Loucy (cell line): ENCODE measurements at regions not wholly inside any gene's neighbourhood (a gene's known extent, or its start where the extent isn't known, plus 50 kb on each side); places are given as distances from the start of the nearest gene placed in this dataset.

ENCODE experiments used
- H2AFZ ChIP-seq: fragments of 200-600 bp; sonication (generic); 2 replicates; pipeline ENCODE4 v1.6.0; 2016; ENCODE audit warnings: antibody characterized with exemption, mild to moderate bottlenecking, low read length, moderate library complexity
- H3F3A ChIP-seq: fragments of 200-600 bp; 2 replicates; pipeline ENCODE4 v1.6.0; 2016; ENCODE audit warnings: antibody characterized with exemption, low read depth, mild to moderate bottlenecking
- H3K27me3 ChIP-seq: fragments of 200-600 bp; sonication (generic); 2 replicates; pipeline ENCODE4 v1.6.1; 2014; ENCODE audit warnings: low read length, mild to moderate bottlenecking; ENCODE audit not compliant: insufficient read depth, poor library complexity, severe bottlenecking
- H3K36me3 ChIP-seq: fragments of 200-600 bp; sonication (generic); 2 replicates; pipeline ENCODE4 v1.6.1; 2016; ENCODE audit warnings: low read length; ENCODE audit not compliant: insufficient read depth
- H3K4me1 ChIP-seq: fragments of 200-600 bp; sonication (generic); 2 replicates; pipeline ENCODE4 v1.5.1; 2014; ENCODE audit warnings: low read length, mild to moderate bottlenecking; ENCODE audit not compliant: insufficient read depth, poor library complexity, severe bottlenecking
- H3K4me2 ChIP-seq: fragments of 200-600 bp; sonication (generic); 2 replicates; pipeline ENCODE4 v1.6.0; 2014; ENCODE audit warnings: antibody characterized with exemption, low read length, low read depth, mild to moderate bottlenecking; ENCODE audit not compliant: poor library complexity, severe bottlenecking
- H3K4me3 ChIP-seq: fragments of 200-600 bp; sonication (generic); 2 replicates; pipeline ENCODE4 v1.5.1; 2014; ENCODE audit warnings: low read length, mild to moderate bottlenecking, mixed read lengths; ENCODE audit not compliant: poor library complexity, severe bottlenecking
- H3K79me2 ChIP-seq: fragments of 200-600 bp; sonication (generic); 2 replicates; pipeline ENCODE4 v1.6.1; 2014; ENCODE audit warnings: low read length; ENCODE audit not compliant: insufficient read depth
- H3K9ac ChIP-seq: fragments of 200-600 bp; sonication (generic); 2 replicates; pipeline ENCODE4 v1.6.0; 2014; ENCODE audit warnings: mild to moderate bottlenecking, low read depth, low read length, moderate library complexity; ENCODE audit not compliant: poor library complexity, severe bottlenecking
- H3K9me2 ChIP-seq: fragments of 200-600 bp; sonication (generic); replicated peaks from 2 replicates; pipeline ENCODE4 v1.6.1; 2016; ENCODE audit warnings: low read depth, low read length, mixed read lengths
- H3K9me3 ChIP-seq: fragments of 200-600 bp; sonication (generic); 2 replicates; pipeline ENCODE4 v1.6.1; 2014; ENCODE audit warnings: mild to moderate bottlenecking, antibody characterized with exemption, low read length, low read depth; ENCODE audit not compliant: insufficient read depth
- H4K20me1 ChIP-seq: fragments of 200-600 bp; sonication (generic); 2 replicates; pipeline ENCODE4 v1.6.0; 2014; ENCODE audit warnings: antibody characterized with exemption, low read length, mild to moderate bottlenecking; ENCODE audit not compliant: insufficient read depth, poor library complexity, severe bottlenecking
- CTCF ChIP-seq: fragments of 200-600 bp; sonication (generic); conservative IDR thresholded peaks from 2 replicates; pipeline ENCODE4 v1.5.1; 2014; ENCODE audit warnings: mild to moderate bottlenecking, antibody characterized with exemption, low read length
- EZH2phosphoT487 ChIP-seq: fragments of 200-600 bp; IDR thresholded peaks from 2 replicates; pipeline ENCODE4 v1.6.1; 2018; ENCODE audit warnings: antibody characterized with exemption, mild to moderate bottlenecking, moderate library complexity, borderline replicate concordance

- Histone ChIP-seq H3K27me3 (no peaks in the 10 kb centered on the region), H3K4me2 (no peak overlapping the region), H3F3A (no peaks in the 10 kb centered on the region), H3K4me1 (no peaks in the 10 kb centered on the region), H3K9me3 (no peaks in the 10 kb centered on the region), H3K79me2 (no peaks in the 10 kb centered on the region), H4K20me1 (no peaks in the 10 kb centered on the region), H3K4me3 (no peak overlapping the region), H3K9ac (no peak overlapping the region), H2AFZ (no peak overlapping the region), H3K36me3 (no peaks in the 10 kb centered on the region), H3K9me2 (0 out of 2 replicates have a peak, but pooled peaks cover 3% of the 10 kb centered on the region)
- TF ChIP-seq CTCF, result no peak
- TF ChIP-seq EZH2phosphoT487, result no peak
Observed at GRCh38 chr6:4282926-4283325, 147.6 kb upstream of the ECI2 start.

DNA sequence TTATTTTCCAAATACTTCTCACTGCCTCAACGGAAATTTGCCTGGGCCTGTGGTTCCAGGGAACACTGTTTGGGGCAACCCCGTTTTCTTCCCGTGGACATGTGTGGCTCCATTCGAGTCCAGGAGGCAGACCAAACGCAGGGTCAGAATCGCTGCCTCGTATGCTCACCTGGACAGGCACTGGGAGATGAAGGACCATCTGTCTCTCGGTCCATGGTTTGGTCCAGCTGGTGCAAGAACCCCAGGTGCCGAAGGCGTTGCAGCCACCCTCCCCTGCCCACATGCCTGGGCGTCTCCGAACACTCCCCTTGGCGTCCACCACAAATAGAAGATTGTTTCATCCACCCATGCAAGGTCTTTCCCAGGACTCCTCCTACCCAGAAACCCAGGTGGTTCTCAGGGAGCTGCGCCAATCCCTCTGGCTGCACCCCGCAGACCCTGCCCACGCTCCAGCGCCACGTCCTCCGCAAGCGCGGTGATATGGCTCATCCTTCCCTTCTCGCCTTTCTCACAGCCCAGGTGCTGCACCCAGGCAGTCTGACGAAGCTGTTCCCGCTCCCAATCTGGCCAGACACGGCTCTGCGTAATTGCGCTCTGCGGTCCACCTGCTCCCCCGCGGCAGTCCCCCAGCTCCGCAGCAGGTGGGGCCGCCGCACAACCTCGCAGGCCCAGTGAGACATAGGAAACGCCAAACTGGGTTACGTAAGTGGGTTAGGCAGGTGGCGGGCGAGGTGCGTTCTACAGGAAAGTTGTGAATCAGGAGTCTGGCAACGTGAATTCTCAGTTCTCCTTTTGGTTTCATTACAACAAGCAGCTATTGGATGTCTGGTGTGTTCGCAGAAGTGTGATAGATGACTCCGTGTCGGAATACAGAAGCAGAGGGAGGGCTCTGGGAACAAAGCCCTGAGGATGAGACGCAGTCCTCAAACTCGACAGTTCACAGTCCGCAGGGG is 146.2 kb upstream of the ECI2 start:
- 0 out of 2 replicates have a peak, but pooled peaks cover 3% of the 10 kb centered on the region for H3K9me2 ChIP-seq
- H3K4me2 ChIP-seq, result no peak overlapping the region
- no peaks in the 10 kb centered on the region for H3K27me3 ChIP-seq
- no peak overlapping the region for H3K9ac ChIP-seq
- no peak overlapping the region for H3K4me3 ChIP-seq
- H3K9me3 ChIP-seq, result no peaks in the 10 kb centered on the region
- H3K4me1 ChIP-seq, result no peaks in the 10 kb centered on the region
- no peaks in the 10 kb centered on the region for H4K20me1 ChIP-seq
- H2AFZ ChIP-seq, result no peak overlapping the region
- no peaks in the 10 kb centered on the region for H3F3A ChIP-seq
- H3K79me2 ChIP-seq, result no peaks in the 10 kb centered on the region
- TF ChIP-seq CTCF (no peak), EZH2phosphoT487 (no peak)
- H3K36me3 ChIP-seq, result no peaks in the 10 kb centered on the region

DNA sequence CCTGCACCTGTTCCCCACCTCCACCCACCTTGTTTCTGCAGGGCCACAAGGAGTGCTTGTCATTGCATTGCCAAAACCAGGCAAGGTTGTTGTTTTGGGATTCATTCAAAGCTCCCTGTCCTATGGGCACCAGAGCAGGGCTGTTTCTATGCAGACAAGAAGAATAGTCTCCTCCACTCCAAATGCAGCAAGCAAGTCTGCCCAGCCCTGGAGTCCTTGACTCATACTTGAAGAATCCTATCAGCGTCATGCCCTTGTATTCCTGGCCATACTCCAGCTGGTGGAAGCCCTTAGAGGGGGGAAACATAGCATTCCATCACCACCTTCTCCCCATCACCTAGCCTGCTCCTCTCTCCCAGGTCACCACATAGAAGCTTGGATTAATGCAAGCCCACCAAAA is 145.3 kb upstream of the ECI2 start:
- H3K9me2 ChIP-seq, result 0 out of 2 replicates have a peak, but pooled peaks cover 3% of the 10 kb centered on the region
- H3K4me1 ChIP-seq, result no peaks in the 10 kb centered on the region
- no peak overlapping the region for H2AFZ ChIP-seq
- no peak overlapping the region for H3K9ac ChIP-seq
- H3K9me3 ChIP-seq, result no peaks in the 10 kb centered on the region
- H4K20me1 ChIP-seq, result no peaks in the 10 kb centered on the region
- H3K79me2 ChIP-seq, result no peaks in the 10 kb centered on the region
- no peak overlapping the region for H3K4me2 ChIP-seq
- no peaks in the 10 kb centered on the region for H3K36me3 ChIP-seq
- H3F3A ChIP-seq, result no peaks in the 10 kb centered on the region
- TF ChIP-seq CTCF, result no peak
- TF ChIP-seq EZH2phosphoT487, result no peak
- no peaks in the 10 kb centered on the region for H3K27me3 ChIP-seq
- no peak overlapping the region for H3K4me3 ChIP-seq
